Activated naive CD4-positive, alpha-beta T cell treated with anti-CD3 and anti-CD28 coated beads, Interleukin-2, amount 50 U/mL, for 24 hours (primary cell): ENCODE measurements at regions not wholly inside any gene's neighbourhood (a gene's known extent, or its start where the extent isn't known, plus 50 kb on each side); places are given as distances from the start of the nearest gene placed in this dataset.

Experiments
- H3K27ac Mint-ChIP-seq: one replicate; pipeline ENCODE4 v1.8.0; 2021; ENCODE audit warnings: mild to moderate bottlenecking, mixed read lengths
- H3K27me3 Mint-ChIP-seq: one replicate; pipeline ENCODE4 v1.8.0; 2021; ENCODE audit warnings: mixed read lengths
- H3K36me3 Mint-ChIP-seq: one replicate; pipeline ENCODE4 v1.8.0; 2021; ENCODE audit warnings: mixed read lengths
- H3K4me1 Mint-ChIP-seq: one replicate; pipeline ENCODE4 v1.8.0; 2021; ENCODE audit warnings: mixed read lengths
- H3K4me3 Mint-ChIP-seq: one replicate; pipeline ENCODE4 v1.8.0; 2021; ENCODE audit warnings: mild to moderate bottlenecking, mixed read lengths
- H3K9me3 Mint-ChIP-seq: one replicate; pipeline ENCODE4 v1.8.0; 2021; ENCODE audit warnings: mixed read lengths

DNA sequence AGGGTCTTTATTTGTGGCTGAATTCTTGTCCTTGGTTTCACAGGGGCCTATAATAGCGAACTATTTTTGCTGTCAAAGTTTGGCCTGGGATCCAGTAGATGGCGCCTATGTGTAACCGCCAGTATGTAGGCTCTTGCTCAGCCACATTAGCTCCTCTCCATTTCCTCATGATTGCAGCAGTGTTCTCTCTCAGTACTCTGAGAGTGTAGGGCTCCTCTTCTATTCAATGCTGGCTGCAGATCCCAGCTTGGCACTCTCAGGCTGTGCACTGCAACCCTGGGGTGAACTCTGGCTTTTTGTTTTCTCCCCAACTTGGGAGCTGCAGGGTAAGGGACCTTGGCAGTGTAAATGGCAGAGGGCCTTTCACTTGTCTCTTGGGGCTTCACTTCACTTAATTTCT lies 344.6 kb upstream of the CHAC2 start:
- Mint-ChIP-seq H3K9me3 (no peaks in the 10 kb centered on the region), H3K4me3 (no peak overlapping the region), H3K36me3 (no peaks in the 10 kb centered on the region), H3K4me1 (no peaks in the 10 kb centered on the region), H3K27me3 (peaks cover 4% of the 10 kb centered on the region), H3K27ac (no peak overlapping the region)

DNA sequence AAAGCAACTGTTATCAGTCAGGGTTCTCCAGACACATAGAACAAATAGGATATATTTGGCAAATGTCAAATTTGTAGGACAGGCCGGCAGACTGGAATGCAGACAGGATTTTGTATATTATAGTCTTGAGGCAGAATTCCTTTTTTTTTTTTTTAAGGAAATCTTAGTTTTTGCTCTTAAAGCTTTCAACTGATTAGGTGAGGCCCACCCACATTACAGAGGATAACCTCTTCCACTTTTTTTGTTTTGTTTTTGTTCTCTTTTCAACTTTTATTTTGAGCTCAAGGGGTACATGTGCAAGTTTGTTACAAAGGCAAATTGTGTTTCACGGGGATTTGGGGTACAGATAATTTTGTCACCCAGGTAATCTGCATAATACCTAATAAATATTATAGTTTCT lies 350.2 kb upstream of the CHAC2 start:
- H3K36me3 Mint-ChIP-seq = no peaks in the 10 kb centered on the region
- no peak overlapping the region for H3K4me3 Mint-ChIP-seq
- no peaks in the 10 kb centered on the region for H3K4me1 Mint-ChIP-seq
- no peaks in the 10 kb centered on the region for H3K9me3 Mint-ChIP-seq
- H3K27me3 Mint-ChIP-seq = peaks cover under 1% of the 10 kb centered on the region
- no peak overlapping the region for H3K27ac Mint-ChIP-seq

DNA sequence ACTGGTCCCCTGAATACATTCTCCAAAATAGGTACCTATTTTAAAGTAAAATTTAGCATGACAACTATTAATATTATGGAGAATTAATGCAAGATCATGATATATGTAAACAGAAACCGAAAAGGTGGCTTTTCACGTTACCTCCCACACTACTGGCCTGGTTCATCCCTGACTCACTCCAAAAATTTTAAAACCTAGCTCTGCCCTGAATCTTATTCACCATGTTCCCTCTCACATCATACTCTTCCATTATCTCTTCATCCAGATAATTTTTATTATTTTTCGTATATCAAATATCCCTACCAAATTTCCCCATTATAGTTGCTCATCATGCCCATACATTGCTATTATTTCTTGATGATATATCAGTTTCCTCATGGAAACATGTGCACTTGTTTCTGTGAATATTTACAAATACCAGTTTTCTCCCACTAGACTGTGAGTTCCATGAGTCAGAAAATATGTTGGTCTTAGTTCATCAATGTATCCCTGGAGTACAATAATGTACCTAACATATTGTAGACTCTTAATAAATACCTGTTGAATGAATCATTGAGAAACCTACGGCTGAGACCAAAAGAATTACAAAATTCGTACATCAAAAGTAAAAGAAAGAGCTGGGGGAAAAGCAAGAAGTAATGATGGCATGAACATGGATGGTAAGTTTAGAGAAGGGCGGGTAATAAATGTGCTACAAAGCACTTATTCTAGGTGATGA lies 360.1 kb upstream of the CHAC2 start:
- Mint-ChIP-seq H3K4me3 (no peak overlapping the region), H3K36me3 (no peaks in the 10 kb centered on the region), H3K27me3 (no peaks in the 10 kb centered on the region), H3K27ac (no peak overlapping the region), H3K4me1 (no peaks in the 10 kb centered on the region), H3K9me3 (peaks cover 23% of the 10 kb centered on the region)

DNA sequence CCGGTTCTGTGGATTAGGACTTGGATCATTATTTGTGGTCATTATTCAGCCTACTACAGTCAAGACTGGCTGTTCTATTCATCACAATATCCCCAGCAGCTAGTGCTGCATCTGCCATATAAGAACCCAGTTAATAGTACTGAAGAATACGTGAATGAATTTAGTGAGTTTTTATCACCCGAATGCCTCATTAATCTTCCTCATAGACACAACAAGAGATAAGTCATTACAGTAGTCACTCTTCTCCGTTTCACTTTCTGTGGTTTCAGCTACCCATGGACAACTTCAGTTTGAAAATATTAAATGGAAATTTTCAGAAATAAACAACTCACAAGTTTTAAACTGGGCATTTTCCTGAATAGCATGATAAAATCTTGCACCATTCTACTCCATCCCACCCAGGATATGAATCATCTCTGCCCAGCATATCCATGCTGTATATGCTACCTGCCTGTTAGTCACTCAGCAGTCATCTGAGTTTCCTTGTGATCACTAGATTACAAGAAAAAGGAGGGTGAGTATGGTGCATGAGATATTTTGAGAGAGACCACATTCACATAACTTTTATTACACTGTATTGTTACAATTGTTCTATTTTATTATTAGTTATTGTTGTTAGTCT lies 363.7 kb upstream of the CHAC2 start:
- Mint-ChIP-seq H3K36me3 (no peaks in the 10 kb centered on the region), H3K27ac (no peak overlapping the region), H3K9me3 (peaks cover 12% of the 10 kb centered on the region), H3K27me3 (no peaks in the 10 kb centered on the region), H3K4me3 (no peak overlapping the region), H3K4me1 (no peaks in the 10 kb centered on the region)

DNA sequence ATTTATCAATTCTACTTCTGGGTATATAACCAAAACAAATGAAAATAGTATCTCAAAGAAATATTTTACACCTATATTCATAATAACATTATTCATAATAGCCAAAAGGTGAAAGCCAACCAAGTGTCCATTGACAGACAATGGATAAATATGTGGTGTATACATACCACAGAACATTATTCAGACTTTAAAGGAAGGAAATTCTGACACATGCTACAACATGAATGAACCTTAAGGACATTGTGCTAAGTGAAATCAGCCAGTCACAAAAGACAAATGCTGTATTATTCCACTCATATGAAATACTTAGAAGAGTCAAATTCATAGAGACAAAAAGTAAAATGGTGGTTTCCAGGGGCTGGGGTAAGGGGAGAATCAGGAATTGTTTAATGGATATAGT lies 370.5 kb upstream of the CHAC2 start:
- no peaks in the 10 kb centered on the region for H3K36me3 Mint-ChIP-seq
- no peaks in the 10 kb centered on the region for H3K4me1 Mint-ChIP-seq
- no peak overlapping the region for H3K27ac Mint-ChIP-seq
- no peak overlapping the region for H3K4me3 Mint-ChIP-seq
- H3K9me3 Mint-ChIP-seq = peaks cover 11% of the 10 kb centered on the region
- no peaks in the 10 kb centered on the region for H3K27me3 Mint-ChIP-seq

DNA sequence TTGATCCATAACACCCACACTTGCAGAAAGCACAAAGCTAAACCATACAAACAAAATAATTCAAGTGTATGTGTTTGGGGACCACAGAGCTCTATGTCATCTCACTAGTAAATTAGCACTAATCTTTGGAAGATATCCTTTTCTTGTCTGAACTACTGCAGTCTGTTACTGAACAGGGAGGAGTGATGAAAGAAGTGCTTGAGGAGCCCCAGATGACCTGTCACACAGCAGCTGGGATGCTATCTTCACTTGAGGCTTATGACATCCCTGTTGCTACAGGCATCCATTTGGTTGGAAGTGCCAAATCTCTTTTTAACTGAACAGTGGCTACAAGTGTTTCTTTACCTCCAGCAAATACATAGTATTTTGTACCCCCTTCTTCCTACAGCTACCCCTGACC lies 386.3 kb upstream of the CHAC2 start:
- Mint-ChIP-seq H3K27me3 (no peaks in the 10 kb centered on the region), H3K27ac (no peak overlapping the region)

DNA sequence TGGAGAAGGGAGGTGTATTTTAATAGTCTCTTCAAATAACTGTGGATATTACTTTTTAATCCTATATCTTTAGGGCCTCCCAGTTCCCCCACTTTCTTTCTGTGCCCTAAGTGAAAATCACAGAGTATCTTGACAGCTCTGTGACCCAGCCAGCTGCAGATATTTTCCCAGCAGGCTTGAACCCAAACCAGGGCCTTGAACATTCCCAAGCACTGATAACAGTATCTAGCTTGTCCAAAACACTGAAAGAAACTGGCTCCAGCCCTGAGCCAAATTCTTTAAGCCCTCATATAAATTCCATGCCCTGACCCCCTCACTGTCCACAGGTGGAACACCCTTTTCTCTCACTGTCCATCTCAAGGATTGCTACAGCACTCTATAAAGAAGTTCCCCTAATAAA lies 388.1 kb upstream of the CHAC2 start:
- Mint-ChIP-seq H3K36me3 (no peaks in the 10 kb centered on the region), H3K9me3 (peaks cover 3% of the 10 kb centered on the region), H3K4me3 (no peak overlapping the region), H3K4me1 (no peaks in the 10 kb centered on the region), H3K27ac (no peak overlapping the region), H3K27me3 (no peaks in the 10 kb centered on the region)

More for the DNA sequence above, 386.3 kb upstream of the CHAC2 start:
- peaks cover 3% of the 10 kb centered on the region for H3K9me3 Mint-ChIP-seq
- no peaks in the 10 kb centered on the region for H3K4me1 Mint-ChIP-seq
- no peak overlapping the region for H3K4me3 Mint-ChIP-seq
- no peaks in the 10 kb centered on the region for H3K36me3 Mint-ChIP-seq

DNA sequence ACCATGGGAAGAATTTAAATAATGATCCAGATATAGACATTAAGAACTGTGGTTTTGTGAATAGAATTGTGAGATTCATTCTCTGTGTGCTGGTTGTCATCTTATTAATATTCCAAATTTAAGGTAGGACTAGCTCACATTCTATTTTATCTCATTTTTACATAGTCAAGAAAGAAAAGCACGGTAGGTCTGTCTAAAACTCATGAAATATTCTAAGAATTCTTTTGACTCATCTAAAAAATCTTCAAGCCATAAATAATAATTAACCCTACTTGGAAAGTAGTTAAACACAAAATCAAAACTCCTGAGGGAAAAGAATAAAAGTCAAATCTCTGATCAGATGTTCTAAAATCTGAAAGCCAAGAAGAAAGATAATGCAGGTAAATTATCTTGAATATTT lies 388.8 kb upstream of the CHAC2 start:
- Mint-ChIP-seq H3K27ac (no peak overlapping the region), H3K4me1 (no peaks in the 10 kb centered on the region), H3K27me3 (no peaks in the 10 kb centered on the region), H3K36me3 (no peaks in the 10 kb centered on the region), H3K9me3 (peaks cover 3% of the 10 kb centered on the region), H3K4me3 (no peak overlapping the region)

DNA sequence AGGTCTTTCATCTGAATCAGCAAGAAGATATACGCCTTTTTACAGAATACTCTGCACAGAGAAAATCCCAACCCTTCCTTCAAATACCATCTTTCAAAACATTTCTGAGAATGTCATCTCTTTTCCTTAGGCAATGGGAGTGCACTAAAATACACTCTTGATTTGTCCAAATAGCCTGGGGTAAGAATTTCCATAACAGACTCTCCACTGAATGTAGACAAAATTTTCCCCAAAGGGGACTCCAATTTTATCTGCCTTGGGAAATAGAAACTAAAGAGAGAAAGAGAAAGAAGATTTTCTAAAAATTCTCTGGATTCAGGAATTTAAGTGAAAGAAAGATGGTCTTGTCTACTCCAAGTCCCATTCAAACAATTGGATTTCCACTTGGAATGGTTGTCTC lies 394.5 kb upstream of the CHAC2 start:
- no peak overlapping the region for H3K27ac Mint-ChIP-seq
- H3K36me3 Mint-ChIP-seq = no peaks in the 10 kb centered on the region
- no peaks in the 10 kb centered on the region for H3K4me1 Mint-ChIP-seq
- H3K4me3 Mint-ChIP-seq = no peak overlapping the region
- peaks cover 2% of the 10 kb centered on the region for H3K27me3 Mint-ChIP-seq
- no peaks in the 10 kb centered on the region for H3K9me3 Mint-ChIP-seq

DNA sequence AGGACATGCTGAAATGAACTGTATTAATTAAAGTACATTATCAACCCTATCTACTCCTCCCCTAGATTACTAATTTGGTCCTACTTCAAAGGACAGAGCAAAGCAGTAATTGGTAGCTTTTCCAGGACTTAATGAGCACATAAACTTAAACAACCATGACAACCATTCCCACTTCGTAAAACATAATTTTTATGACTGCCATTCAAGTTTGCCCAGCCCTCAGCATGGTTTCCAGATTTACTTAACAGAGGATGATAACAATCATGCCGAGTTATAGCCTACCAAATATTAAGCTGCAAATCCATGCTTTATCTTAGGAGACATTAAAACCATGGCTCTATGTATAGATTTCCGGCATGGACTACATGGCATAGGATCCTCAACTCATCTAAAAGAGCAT lies 401.1 kb upstream of the CHAC2 start:
- Mint-ChIP-seq H3K27me3 (no peaks in the 10 kb centered on the region), H3K4me1 (no peaks in the 10 kb centered on the region)

DNA sequence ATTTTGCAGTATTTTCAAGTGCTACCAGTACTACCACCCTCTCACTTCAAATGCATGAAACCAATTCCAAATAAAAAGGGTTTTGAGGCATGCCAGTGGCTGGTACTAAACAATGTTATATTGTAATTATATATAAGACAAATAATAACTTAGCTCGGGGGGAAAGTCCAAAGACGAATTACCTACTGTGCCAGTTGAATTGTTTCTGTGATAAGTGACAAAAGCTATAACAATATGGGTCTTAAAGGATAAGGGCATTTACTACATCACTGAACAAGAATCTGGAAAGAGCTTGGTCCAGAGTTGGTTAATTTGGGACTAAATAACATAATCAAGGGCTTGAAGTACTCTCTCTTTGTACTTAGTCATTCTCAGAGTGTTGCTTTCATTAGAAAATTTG lies 404.7 kb upstream of the CHAC2 start:
- Mint-ChIP-seq H3K27ac (no peak overlapping the region), H3K4me1 (no peaks in the 10 kb centered on the region), H3K36me3 (no peaks in the 10 kb centered on the region), H3K27me3 (no peaks in the 10 kb centered on the region), H3K4me3 (no peak overlapping the region), H3K9me3 (peaks cover 5% of the 10 kb centered on the region)

More for the DNA sequence above, 401.1 kb upstream of the CHAC2 start:
- no peak overlapping the region for H3K27ac Mint-ChIP-seq
- H3K36me3 Mint-ChIP-seq = no peaks in the 10 kb centered on the region
- no peak overlapping the region for H3K4me3 Mint-ChIP-seq
- H3K9me3 Mint-ChIP-seq = peaks cover 4% of the 10 kb centered on the region

DNA sequence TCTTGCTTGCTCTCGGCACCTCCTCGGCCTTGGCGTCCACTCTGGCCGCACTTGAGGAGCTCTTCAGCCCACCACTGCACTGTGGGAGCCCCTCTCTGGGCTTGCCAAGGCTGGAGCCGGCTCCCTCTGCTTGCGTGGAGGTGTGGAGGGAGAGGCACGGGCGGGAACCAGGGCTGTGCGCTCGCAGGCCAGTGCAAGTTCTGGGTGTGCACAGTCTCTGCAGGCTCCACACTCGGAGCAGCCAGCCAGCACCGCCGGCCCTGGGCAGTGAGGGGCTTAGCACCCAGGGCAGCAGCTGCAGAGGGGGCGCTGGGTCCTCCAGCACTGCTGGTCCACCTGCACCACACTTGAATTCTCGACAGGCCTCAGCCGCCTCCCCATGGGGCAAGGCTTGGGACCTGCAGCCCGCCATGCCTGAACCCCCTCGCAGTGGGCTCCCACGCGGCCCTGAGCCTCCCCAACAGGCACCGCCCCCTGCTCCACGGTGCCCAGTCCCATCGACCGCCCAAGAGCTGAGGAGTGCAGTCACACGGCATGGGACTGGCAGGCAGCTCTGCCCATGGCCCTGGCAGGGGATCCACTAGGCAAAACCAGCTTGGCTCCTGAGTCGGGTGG lies 411.2 kb upstream of the CHAC2 start:
- Mint-ChIP-seq H3K4me1 (no peaks in the 10 kb centered on the region), H3K27ac (no peak overlapping the region), H3K27me3 (no peaks in the 10 kb centered on the region), H3K36me3 (no peaks in the 10 kb centered on the region), H3K4me3 (no peak overlapping the region), H3K9me3 (peaks cover 4% of the 10 kb centered on the region)

DNA sequence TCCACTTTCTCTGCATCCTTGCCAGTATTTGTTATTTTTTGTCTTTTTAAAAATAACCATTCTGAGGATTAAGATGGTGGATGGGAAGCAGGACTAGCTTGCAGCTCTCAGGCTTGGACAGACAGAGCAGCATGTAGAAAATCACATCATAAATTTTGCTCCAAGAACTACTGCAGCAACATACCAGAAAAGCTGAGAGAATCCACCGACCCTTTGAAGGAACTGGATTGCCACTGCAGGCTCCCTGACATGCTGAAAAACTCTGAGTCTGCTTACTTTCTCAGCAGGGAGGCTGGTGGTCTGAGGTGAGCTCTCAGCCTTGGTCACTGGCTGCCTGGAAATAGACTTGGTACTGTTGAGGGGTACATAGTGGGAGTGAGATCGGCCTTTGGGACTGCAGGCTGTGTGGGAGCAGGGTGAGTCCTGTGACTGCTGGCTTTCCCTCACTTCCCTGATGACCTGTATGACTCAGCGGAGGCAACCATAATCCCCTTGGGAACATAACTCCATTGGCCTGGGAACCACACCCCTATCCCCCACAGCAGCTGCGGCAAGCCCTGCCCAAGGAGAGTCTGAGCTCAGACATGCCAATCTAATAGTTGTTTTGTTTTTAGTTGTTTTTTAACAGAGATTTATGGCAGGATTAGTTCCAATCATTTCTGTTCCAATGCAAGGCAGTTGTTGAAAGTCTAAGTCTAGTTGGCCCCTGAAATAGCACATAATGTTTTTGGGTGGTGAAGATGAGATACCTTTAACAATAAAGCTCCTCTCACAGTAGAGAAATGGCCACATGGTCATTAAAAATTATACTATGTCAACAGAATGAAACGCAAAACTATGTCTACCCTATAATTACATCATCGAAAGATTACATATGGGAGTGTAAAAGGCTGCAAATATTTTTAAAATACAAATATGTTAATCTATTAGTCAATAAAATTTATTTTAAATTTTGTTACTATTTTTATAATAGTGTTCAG lies 414.2 kb upstream of the CHAC2 start:
- Mint-ChIP-seq H3K4me3 (no peak overlapping the region), H3K9me3 (peaks cover 4% of the 10 kb centered on the region), H3K4me1 (no peaks in the 10 kb centered on the region), H3K27me3 (peaks cover 4% of the 10 kb centered on the region), H3K36me3 (no peaks in the 10 kb centered on the region), H3K27ac (no peak overlapping the region)

DNA sequence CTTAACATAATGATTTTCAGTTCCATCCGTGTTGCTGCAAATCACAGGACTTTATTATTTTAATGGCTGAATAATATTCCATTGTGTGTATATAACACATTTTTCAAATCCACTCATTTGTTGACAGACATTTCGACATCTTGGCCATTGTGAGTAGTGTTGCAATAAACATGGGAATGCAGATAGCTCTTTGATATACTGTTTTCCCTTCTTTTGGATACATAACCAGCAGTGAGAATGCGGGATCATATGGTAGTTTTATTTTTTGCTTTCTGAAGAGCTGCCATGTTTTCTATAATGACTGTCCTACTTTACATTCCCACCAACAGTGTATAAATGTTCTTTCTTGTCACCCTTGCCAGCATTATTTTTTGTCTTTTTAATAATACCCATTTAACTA lies 420.3 kb upstream of the CHAC2 start:
- no peaks in the 10 kb centered on the region for H3K9me3 Mint-ChIP-seq
- H3K36me3 Mint-ChIP-seq = no peaks in the 10 kb centered on the region

DNA sequence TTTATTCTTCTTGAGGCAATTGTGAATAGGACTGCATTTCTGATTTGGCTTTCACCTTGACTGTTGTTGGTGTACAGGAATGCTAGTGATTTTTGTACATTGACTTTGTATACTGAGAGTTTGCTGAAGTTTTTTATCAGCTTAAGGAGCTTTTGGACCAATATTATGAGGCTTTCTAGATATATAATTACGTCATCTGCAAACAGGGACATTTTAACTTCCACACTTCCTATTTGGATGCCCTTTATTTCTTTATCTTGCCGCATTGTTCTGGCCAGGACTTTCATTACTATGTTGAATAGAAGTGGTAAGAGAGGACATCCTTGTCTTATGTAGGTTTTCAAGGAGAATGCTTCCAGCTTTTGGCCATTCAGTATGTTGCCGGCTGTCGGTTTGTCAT lies 425.4 kb upstream of the CHAC2 start:
- Mint-ChIP-seq H3K4me1 (no peaks in the 10 kb centered on the region), H3K27ac (no peak overlapping the region), H3K27me3 (no peaks in the 10 kb centered on the region)

More for the DNA sequence above, 420.3 kb upstream of the CHAC2 start:
- Mint-ChIP-seq H3K4me3 (no peak overlapping the region), H3K4me1 (no peaks in the 10 kb centered on the region), H3K27ac (no peak overlapping the region), H3K27me3 (peaks cover 4% of the 10 kb centered on the region)

More for the DNA sequence above, 425.4 kb upstream of the CHAC2 start:
- no peaks in the 10 kb centered on the region for H3K9me3 Mint-ChIP-seq
- no peak overlapping the region for H3K4me3 Mint-ChIP-seq
- H3K36me3 Mint-ChIP-seq = no peaks in the 10 kb centered on the region
